Breast epithelium (tissue), 4 donors: ENCODE measurements at regions not wholly inside any gene's neighbourhood (a gene's known extent, or its start where the extent isn't known, plus 50 kb on each side); places are given as distances from the start of the nearest gene placed in this dataset.

Experiments used
- DNase-seq, 2 donors: peaks; one replicate each; pipeline ENCODE4 v3.0.0-alpha.2; 2019; ENCODE audit warnings: low spot score in 2 of 2
- H3K27ac ChIP-seq, 2 donors: fragments of 200-600 bp; sonication (generic) in 1 of 2; one replicate each; pipeline ENCODE4 v1.5.1; 2016 to 2019; ENCODE audit warnings: mild to moderate bottlenecking in 1 of 2
- H3K27me3 ChIP-seq, 2 donors: fragments of 200-600 bp; sonication (generic) in 1 of 2; one replicate each; pipeline versions ENCODE4 v1.5.1 to v1.6.0; 2017 to 2019; ENCODE audit warnings: control low read depth in 1 of 2, mild to moderate bottlenecking in 1 of 2
- H3K36me3 ChIP-seq: fragments of 200-600 bp; one replicate; pipeline ENCODE4 v1.5.1; 2019
- H3K4me1 ChIP-seq, 2 donors: fragments of 200-600 bp; sonication (generic); one replicate each; pipeline ENCODE4 v1.5.1; 2016 to 2019; ENCODE audit warnings: control low read depth in 1 of 2
- H3K4me3 ChIP-seq, 3 donors: fragments of 200-600 bp; sonication (generic); 1 replicate in 2 of 3; 2 replicates in 1 of 3; pipeline ENCODE4 v1.5.1; 2016 to 2019; ENCODE audit warnings: mild to moderate bottlenecking in 3 of 3, moderate library complexity in 2 of 3
- H3K9me3 ChIP-seq, 2 donors: fragments of 200-600 bp; sonication (generic) in 1 of 2; one replicate each; pipeline ENCODE4 v1.5.1; 2016 to 2019; ENCODE audit warnings: control low read depth in 1 of 2
- CTCF ChIP-seq, 3 donors: fragments of 450-650 bp; IDR thresholded peaks; one replicate each; pipeline ENCODE4 v1.5.1; 2016 to 2017; ENCODE audit warnings: antibody characterized with exemption in 3 of 3, mild to moderate bottlenecking in 3 of 3, moderate library complexity in 3 of 3
- POLR2A ChIP-seq: fragments of 450-650 bp; IDR thresholded peaks from one replicate; pipeline ENCODE4 v1.6.1; 2016; ENCODE audit warnings: antibody characterized with exemption, mild to moderate bottlenecking, moderate library complexity
- POLR2AphosphoS5 ChIP-seq, 3 donors: sonication (generic); formaldehyde crosslinking; IDR thresholded peaks; one replicate each; pipeline ENCODE4 v1.6.1; 2017; ENCODE audit warnings: antibody characterized with exemption in 3 of 3
- intact Hi-C: fragments of 100-400 bp; cut with DNase I; formaldehyde crosslinking; loops from one replicate; pipeline ENCODE4 v1.15.1; 2023; ENCODE audit warnings: low total_unique reads

- intact Hi-C loops, result no loop called here
- Histone ChIP-seq H3K27me3 (no peaks in the 10 kb centered on the region), H3K27ac (no peak overlapping the region), H3K4me1 (no peaks in the 10 kb centered on the region), H3K9me3 (peaks cover 0 to 5% of the 10 kb centered on the region in 2 donors), H3K36me3 (no peaks in the 10 kb centered on the region), H3K4me3 (no peak overlapping the region)
- no peak for DNase-seq
- TF ChIP-seq POLR2A (no peak), POLR2AphosphoS5 (IDR thresholded peaks at IDR 0.05) (no peak), CTCF (IDR thresholded peaks at IDR 0.05) (no peak)
These were observed 250.7 kb downstream of the CRPPA start for GRCh38 chr7:16170671-16171070.

GRCh38 chr7:16169537-16169936, 251.8 kb downstream of the CRPPA start:
- intact Hi-C loops, result no loop called here
- DNase-seq, result no peak
- no peak overlapping the region for H3K27ac ChIP-seq

GRCh38 chr7:16167526-16167925, 253.8 kb downstream of the CRPPA start:
- Histone ChIP-seq H3K4me1 (no peaks in the 10 kb centered on the region), H3K27ac (no peak overlapping the region), H3K9me3 (peaks cover 0 to 5% of the 10 kb centered on the region in 2 donors), H3K4me3 (no peak overlapping the region), H3K36me3 (no peaks in the 10 kb centered on the region), H3K27me3 (no peaks in the 10 kb centered on the region)
- TF ChIP-seq CTCF (IDR thresholded peaks at IDR 0.05), result no peak
- intact Hi-C loops, result no loop called here
- no peak for DNase-seq

More at GRCh38 chr7:16169537-16169936, 251.8 kb downstream of the CRPPA start:
- peaks cover 0 to 5% of the 10 kb centered on the region in 2 donors for H3K9me3 ChIP-seq
- H3K4me3 ChIP-seq, result no peak overlapping the region
- TF ChIP-seq POLR2A, result no peak
- TF ChIP-seq POLR2AphosphoS5 (IDR thresholded peaks at IDR 0.05), result no peak
- no peak for TF ChIP-seq CTCF (IDR thresholded peaks at IDR 0.05)
- H3K36me3 ChIP-seq, result no peaks in the 10 kb centered on the region
- H3K4me1 ChIP-seq, result no peaks in the 10 kb centered on the region
- no peaks in the 10 kb centered on the region for H3K27me3 ChIP-seq

- TF ChIP-seq POLR2AphosphoS5 (IDR thresholded peaks at IDR 0.05), result no peak
- TF ChIP-seq CTCF (IDR thresholded peaks at IDR 0.05), result no peak
- no peak for TF ChIP-seq POLR2A
- intact Hi-C loops, result no loop called here
- peaks cover 10 to 37% of the 10 kb centered on the region in 2 donors for H3K9me3 ChIP-seq
- H3K27me3 ChIP-seq, result no peaks in the 10 kb centered on the region
- H3K4me3 ChIP-seq, result no peak overlapping the region
- H3K27ac ChIP-seq, result no peak overlapping the region
- H3K4me1 ChIP-seq, result no peaks in the 10 kb centered on the region
- no peaks in the 10 kb centered on the region for H3K36me3 ChIP-seq
- DNase-seq, result no peak
These were observed 277.0 kb downstream of the CRPPA start for GRCh38 chr7:16144361-16144760.

GRCh38 chr7:16137944-16138343, 283.4 kb downstream of the CRPPA start:
- DNase-seq, result no peak
- no peak overlapping the region for H3K27ac ChIP-seq
- intact Hi-C loops, result no loop called here
- no peaks in the 10 kb centered on the region for H3K36me3 ChIP-seq
- H3K4me3 ChIP-seq, result no peak overlapping the region
- H3K27me3 ChIP-seq, result no peaks in the 10 kb centered on the region
- H3K4me1 ChIP-seq, result no peaks in the 10 kb centered on the region
- TF ChIP-seq POLR2AphosphoS5 (IDR thresholded peaks at IDR 0.05) (no peak), CTCF (IDR thresholded peaks at IDR 0.05) (no peak), POLR2A (no peak)
- no peaks in the 10 kb centered on the region for H3K9me3 ChIP-seq
